Activated CD8-positive, alpha-beta T cell treated with anti-CD3 and anti-CD28 coated beads, Interleukin-2, amount 10 ng/mL, durations not matched to agents 7 days and 5 days (primary cell): ENCODE measurements at regions not wholly inside any gene's neighbourhood (a gene's known extent, or its start where the extent isn't known, plus 50 kb on each side); places are given as distances from the start of the nearest gene placed in this dataset.

ENCODE experiments used
- ATAC-seq: fragments of 150-1000 bp; cut with Tn5 transposase; one replicate; pipeline ENCODE4 v1.10.0; 2021; ENCODE audit warnings: moderate library complexity
- CTCF ChIA-PET: fragments of 350-600 bp; sonication (Branson Sonifier 250); formaldehyde crosslinking; loops from one replicate; lab custom pipeline; 2021; ENCODE audit warnings: antibody characterized with exemption; lab: Charles Lee
- POLR2A ChIA-PET: fragments of 350-600 bp; sonication (Branson Sonifier 250); formaldehyde crosslinking; loops from one replicate; lab custom pipeline; 2021; ENCODE audit warnings: antibody characterized with exemption; lab: Charles Lee
- DNase-seq: peaks from one replicate; pipeline ENCODE4 v3.0.0-alpha.2; 2020
- H3K27ac Mint-ChIP-seq: one replicate; pipeline ENCODE4 v1.8.0; 2021; ENCODE audit warnings: mild to moderate bottlenecking, mixed read lengths
- H3K27me3 Mint-ChIP-seq: one replicate; pipeline ENCODE4 v1.8.0; 2021; ENCODE audit warnings: low read depth, mixed read lengths
- H3K36me3 Mint-ChIP-seq: one replicate; pipeline ENCODE4 v1.8.0; 2021; ENCODE audit warnings: low read depth, mixed read lengths
- H3K4me1 Mint-ChIP-seq: one replicate; pipeline ENCODE4 v1.8.0; 2021; ENCODE audit warnings: low read depth, mixed read lengths
- H3K4me3 Mint-ChIP-seq: one replicate; pipeline ENCODE4 v1.8.0; 2021; ENCODE audit warnings: mild to moderate bottlenecking, mixed read lengths
- H3K9me3 Mint-ChIP-seq: one replicate; pipeline ENCODE4 v1.8.0; 2022; ENCODE audit warnings: mixed read lengths; ENCODE audit not compliant: insufficient read depth

DNA sequence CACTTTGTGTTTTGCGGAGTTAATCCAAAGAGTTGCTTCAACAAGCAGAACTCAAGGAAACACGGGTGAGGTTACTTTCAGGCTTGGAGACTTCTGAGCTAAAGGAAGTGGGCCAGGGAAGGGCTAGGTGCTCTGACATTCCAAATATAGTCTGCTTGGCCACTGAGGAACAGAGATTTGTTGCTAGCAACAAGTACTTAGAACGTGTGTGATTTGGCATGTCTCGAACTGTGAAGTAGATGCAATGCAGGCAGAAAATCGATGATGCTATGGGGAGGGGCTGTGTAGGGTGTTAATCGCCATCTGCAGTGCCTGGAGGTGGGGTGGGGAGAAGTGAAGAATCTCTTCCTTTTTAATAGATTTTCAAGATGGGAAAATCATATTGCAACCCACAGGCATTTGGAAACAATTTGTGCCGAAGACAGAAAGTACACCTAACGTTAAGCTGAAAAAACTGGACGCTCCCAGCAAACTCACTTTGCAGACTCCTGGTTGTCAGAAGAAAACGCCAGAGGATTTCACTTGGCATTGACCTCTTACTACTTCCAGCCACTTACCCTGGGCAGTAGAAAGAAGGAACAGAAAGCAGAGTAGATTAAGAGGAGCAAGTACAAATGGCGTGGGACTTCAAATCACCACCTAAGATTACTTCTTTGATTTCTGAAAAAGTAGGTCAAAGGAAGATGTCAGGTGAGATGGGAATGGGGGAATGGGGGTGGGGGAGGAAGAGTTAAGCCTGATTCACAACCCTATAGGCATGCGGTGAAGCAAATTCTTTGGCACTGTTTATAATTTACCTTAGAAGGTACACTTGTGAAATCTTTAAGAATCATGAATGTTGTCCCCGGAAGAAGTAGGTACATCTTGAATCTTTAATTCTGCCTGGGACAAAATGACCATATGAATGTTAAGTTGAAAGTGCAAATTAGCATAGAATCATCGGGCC, 314.1 kb downstream of the CD83 start:
- CTCF ChIA-PET, result interaction anchor here (0.9 kb wide), 1 partner anchor 99 kb away, joined by 3 read pairs; no protein-coding TSS in a partner anchor
- Mint-ChIP-seq H3K4me1 (no peaks in the 10 kb centered on the region), H3K36me3 (no peaks in the 10 kb centered on the region), H3K4me3 (no peak overlapping the region), H3K27ac (no peak overlapping the region), H3K27me3 (peaks cover 5% of the 10 kb centered on the region), H3K9me3 (no peaks in the 10 kb centered on the region)
- DNase-seq (no peak), ATAC-seq (no peak)
- POLR2A ChIA-PET, result interaction anchor here (0.8 kb wide), 2 partner anchors 219 to 224 kb away, joined by 3 to 4 read pairs; no protein-coding TSS in a partner anchor

DNA sequence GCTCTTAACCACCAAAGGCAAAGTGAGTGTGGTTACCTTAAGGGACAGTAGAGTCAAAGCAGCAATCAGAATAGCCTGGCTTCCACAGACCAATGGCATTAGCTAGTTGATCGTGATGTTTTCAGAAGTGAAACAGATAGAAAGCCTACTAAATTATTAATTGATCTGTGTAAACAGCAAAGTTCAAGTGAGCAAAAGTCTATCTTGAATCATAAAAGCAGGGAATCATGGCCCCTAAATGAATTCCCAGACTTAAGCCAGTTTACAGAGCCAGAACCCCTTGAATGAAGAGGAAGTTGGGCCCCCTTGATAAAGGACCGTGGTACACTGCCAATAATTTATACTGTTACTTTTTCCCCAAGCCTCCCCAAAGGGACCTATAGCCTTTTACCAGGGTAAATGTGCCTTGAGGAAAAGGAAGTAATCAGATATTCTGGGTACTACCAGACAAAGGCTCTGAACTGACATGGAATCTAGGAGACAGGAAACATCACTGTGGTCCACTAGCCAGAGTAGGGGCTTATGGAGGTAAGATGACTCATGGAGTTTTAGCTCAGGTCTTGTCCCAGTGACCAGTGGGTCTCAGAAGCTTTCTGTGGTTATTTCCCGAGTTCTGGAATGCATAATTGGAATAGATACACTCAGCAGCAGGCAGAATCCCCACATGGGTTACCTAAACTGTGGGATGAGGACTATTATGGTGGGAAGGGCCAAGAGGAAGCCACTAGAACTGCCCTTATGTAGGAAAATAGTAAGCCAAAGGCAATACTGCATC, 317.5 kb downstream of the CD83 start:
- POLR2A ChIA-PET, result no interaction called here
- H3K4me3 Mint-ChIP-seq, result no peak overlapping the region
- CTCF ChIA-PET, result no interaction called here
- ATAC-seq (no peak), DNase-seq (no peak)
- H3K4me1 Mint-ChIP-seq, result no peaks in the 10 kb centered on the region
- H3K27me3 Mint-ChIP-seq, result peaks cover 2% of the 10 kb centered on the region
- no peaks in the 10 kb centered on the region for H3K36me3 Mint-ChIP-seq
- no peaks in the 10 kb centered on the region for H3K9me3 Mint-ChIP-seq
- no peak overlapping the region for H3K27ac Mint-ChIP-seq

- no peak overlapping the region for H3K27ac Mint-ChIP-seq
- no peaks in the 10 kb centered on the region for H3K4me1 Mint-ChIP-seq
- no peak overlapping the region for H3K4me3 Mint-ChIP-seq
- ChIA-PET POLR2A (no interaction called here), CTCF (no interaction called here)
- ATAC-seq (no peak), DNase-seq (no peak)
- H3K27me3 Mint-ChIP-seq, result no peaks in the 10 kb centered on the region
- no peaks in the 10 kb centered on the region for H3K36me3 Mint-ChIP-seq
- H3K9me3 Mint-ChIP-seq, result no peaks in the 10 kb centered on the region
Measured at GRCh38 chr6:14436592-14437132, 319.1 kb downstream of the CD83 start.

DNA sequence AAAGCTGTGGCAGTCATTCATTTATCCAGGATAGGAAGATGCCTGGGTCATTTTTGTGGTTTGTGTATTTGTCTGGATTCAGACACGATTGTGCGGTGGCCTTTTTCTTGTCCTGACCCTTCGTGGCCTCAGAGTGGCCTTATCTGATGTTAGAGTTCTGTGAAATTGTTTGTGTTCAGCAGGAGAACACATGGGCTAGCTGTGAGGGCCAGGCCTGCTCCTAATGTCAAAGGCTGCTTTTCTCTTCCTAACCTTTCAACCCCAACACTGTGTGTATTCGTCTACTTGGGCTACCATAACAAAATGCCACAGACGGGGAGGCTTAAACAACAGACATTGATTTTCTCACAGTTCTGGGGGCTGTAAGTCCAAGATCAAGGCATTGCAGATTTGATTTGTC, 321.8 kb downstream of the CD83 start:
- ChIA-PET CTCF (interaction anchor here (1.2 kb wide), 1 partner anchor 42 kb away, joined by 4 read pairs; no protein-coding TSS in a partner anchor), POLR2A (no interaction called here)
- Mint-ChIP-seq H3K36me3 (no peaks in the 10 kb centered on the region), H3K27ac (no peak overlapping the region), H3K4me1 (peaks cover 10% of the 10 kb centered on the region), H3K27me3 (no peaks in the 10 kb centered on the region), H3K4me3 (no peak overlapping the region), H3K9me3 (no peaks in the 10 kb centered on the region)
- ATAC-seq, result no peak
- DNase-seq, result no peak

GRCh38 chr6:14440215-14440910, 322.8 kb downstream of the CD83 start:
- CTCF ChIA-PET, result no interaction called here
- Mint-ChIP-seq H3K27me3 (no peaks in the 10 kb centered on the region), H3K4me3 (no peak overlapping the region), H3K4me1 (peaks cover 11% of the 10 kb centered on the region), H3K36me3 (no peaks in the 10 kb centered on the region), H3K9me3 (no peaks in the 10 kb centered on the region), H3K27ac (no peak overlapping the region)
- ATAC-seq (no peak), DNase-seq (no peak)
- POLR2A ChIA-PET, result no interaction called here

DNA sequence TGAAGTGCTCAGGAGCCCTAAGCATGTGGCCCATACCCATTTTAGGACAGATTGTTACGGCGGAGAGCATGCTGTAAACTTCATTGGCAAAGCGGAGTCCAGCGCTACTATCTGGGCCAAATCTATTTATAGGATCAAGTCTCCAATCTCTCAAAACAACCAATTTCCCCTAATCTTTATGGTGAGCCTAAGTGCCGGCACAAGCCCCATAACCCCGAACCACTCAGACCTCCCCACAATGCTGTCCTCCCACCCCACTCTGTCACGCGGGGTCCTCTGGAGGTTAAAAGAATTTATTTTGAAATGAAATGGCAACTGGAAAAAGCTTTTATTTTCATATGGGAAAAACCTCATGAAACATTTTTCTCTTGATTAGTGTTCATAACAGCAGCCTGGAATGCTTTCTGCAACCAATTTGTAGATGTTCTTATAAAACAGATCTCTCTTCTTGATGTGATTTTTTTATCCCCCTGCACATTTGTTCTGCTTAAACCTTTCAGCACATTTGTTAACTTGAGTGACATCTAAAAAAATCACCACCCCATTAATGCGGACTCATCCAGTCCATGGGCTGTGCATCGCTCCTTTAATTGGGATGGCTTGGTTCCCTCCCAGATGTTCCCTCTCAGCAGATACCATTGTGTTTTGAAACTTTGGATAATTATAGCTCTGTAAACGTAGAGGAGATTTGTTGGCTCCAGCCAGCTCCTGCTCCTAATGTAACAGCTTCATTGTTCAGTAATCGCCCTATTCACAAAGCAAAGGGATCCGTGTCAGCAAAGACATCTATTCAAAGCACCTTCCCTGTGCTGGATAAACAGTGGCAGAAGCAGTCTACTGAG, 323.6 kb downstream of the CD83 start:
- POLR2A ChIA-PET, result no interaction called here
- no peaks in the 10 kb centered on the region for H3K27me3 Mint-ChIP-seq
- H3K9me3 Mint-ChIP-seq, result no peaks in the 10 kb centered on the region
- no peak overlapping the region for H3K27ac Mint-ChIP-seq
- DNase-seq, result no peak
- no peak for ATAC-seq
- no peaks in the 10 kb centered on the region for H3K36me3 Mint-ChIP-seq
- H3K4me1 Mint-ChIP-seq, result peaks cover 13% of the 10 kb centered on the region
- CTCF ChIA-PET, result no interaction called here
- H3K4me3 Mint-ChIP-seq, result no peak overlapping the region

DNA sequence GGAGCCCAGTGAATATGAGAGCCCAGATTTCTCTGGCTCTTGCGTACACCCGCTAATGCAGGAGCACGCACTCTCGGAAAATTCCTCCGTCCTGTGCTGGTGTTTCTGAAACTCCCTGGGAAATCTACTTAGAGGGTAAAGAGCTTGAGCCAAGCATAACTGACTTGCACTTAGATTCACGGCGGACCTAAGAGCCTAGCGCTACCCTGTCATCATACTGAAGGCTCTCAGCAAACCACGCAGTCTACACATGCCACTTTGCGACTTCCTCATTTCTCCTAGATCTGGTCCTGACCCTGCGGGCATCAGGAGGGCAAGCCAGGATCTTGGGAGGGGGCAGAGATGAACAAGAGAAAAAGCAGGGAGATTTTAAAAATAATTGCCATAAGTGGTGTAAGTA, 324.7 kb downstream of the CD83 start:
- H3K4me1 Mint-ChIP-seq, result peaks cover 14% of the 10 kb centered on the region
- H3K27ac Mint-ChIP-seq, result no peak overlapping the region
- no peak for ATAC-seq
- POLR2A ChIA-PET, result no interaction called here
- no peaks in the 10 kb centered on the region for H3K9me3 Mint-ChIP-seq
- no peak overlapping the region for H3K4me3 Mint-ChIP-seq
- CTCF ChIA-PET, result no interaction called here
- H3K27me3 Mint-ChIP-seq, result no peaks in the 10 kb centered on the region
- no peak for DNase-seq
- H3K36me3 Mint-ChIP-seq, result no peaks in the 10 kb centered on the region

- DNase-seq, result no peak
- peaks cover 4% of the 10 kb centered on the region for H3K9me3 Mint-ChIP-seq
- H3K4me1 Mint-ChIP-seq, result peaks cover 25% of the 10 kb centered on the region
- CTCF ChIA-PET, result no interaction called here
- peaks cover 12% of the 10 kb centered on the region for H3K36me3 Mint-ChIP-seq
- H3K27me3 Mint-ChIP-seq, result no peaks in the 10 kb centered on the region
- POLR2A ChIA-PET, result no interaction called here
- no peak for ATAC-seq
- H3K4me3 Mint-ChIP-seq, result no peak overlapping the region
- no peak overlapping the region for H3K27ac Mint-ChIP-seq
Measured at GRCh38 chr6:14443629-14444268, 326.2 kb downstream of the CD83 start.

DNA sequence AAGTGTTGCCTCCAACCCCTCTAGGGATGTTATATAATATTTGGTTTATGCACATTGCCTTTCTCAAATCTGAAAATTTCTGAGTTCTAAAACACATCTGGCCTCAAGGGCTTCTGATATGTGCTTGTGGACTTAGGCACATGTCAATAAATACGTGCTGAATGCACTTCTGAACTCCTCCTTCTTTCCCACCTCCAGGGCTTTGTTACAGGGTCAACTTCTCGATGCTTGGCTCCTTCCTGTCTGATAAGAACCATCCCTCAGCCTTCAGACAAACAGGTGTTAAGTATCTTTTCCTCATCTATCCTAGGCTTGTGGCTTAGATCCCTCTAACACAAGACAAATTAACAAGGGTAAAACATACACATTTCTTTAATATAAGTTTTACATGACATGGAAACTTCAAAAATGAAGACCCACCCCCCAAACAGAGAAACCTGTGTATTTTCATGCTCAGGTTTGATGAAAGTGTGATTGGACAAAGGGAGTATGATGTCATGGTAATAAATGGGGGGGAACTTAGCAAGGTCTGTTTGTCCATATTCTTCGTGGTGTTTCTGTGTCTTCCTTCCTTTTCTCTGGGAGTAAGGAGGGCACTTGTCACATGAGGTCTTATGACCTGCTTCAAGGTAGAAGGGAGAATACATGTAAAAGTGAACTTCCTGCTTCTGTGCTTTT, 326.9 kb downstream of the CD83 start:
- no peak for ATAC-seq
- peaks cover 4% of the 10 kb centered on the region for H3K9me3 Mint-ChIP-seq
- no peaks in the 10 kb centered on the region for H3K27me3 Mint-ChIP-seq
- H3K36me3 Mint-ChIP-seq, result peaks cover 12% of the 10 kb centered on the region
- H3K4me3 Mint-ChIP-seq, result no peak overlapping the region
- H3K27ac Mint-ChIP-seq, result no peak overlapping the region
- ChIA-PET POLR2A (no interaction called here), CTCF (no interaction called here)
- peaks cover 31% of the 10 kb centered on the region for H3K4me1 Mint-ChIP-seq
- no peak for DNase-seq

- CTCF ChIA-PET, result interaction anchor here (0.9 to 1.0 kb wide), 2 partner anchors 17 to 20 kb away, joined by 3 read pairs; no protein-coding TSS in a partner anchor
- peaks cover 4% of the 10 kb centered on the region for H3K9me3 Mint-ChIP-seq
- H3K27me3 Mint-ChIP-seq, result no peaks in the 10 kb centered on the region
- no peak for DNase-seq
- H3K4me3 Mint-ChIP-seq, result no peak overlapping the region
- H3K36me3 Mint-ChIP-seq, result peaks cover 12% of the 10 kb centered on the region
- no peak for ATAC-seq
- POLR2A ChIA-PET, result no interaction called here
- H3K27ac Mint-ChIP-seq, result no peak overlapping the region
- peaks cover 58% of the 10 kb centered on the region for H3K4me1 Mint-ChIP-seq
Measured at GRCh38 chr6:14447240-14447639, 329.7 kb downstream of the CD83 start.
